Smooth muscle cell (in vitro differentiated cells): ENCODE measurements at regions not wholly inside any gene's neighbourhood (a gene's known extent, or its start where the extent isn't known, plus 50 kb on each side); places are given as distances from the start of the nearest gene placed in this dataset.

Experiments
- DNase-seq: peaks from one replicate; lab custom pipeline; 2025; ENCODE audit not compliant: unreplicated experiment; lab: John Stamatoyannopoulos, UW
- H2AFZ ChIP-seq: fragments of 200-600 bp; sonication (generic); 2 replicates; pipeline ENCODE4 v1.6.0; 2016; ENCODE audit warnings: antibody characterized with exemption, low read depth, mild to moderate bottlenecking
- H3F3A ChIP-seq: fragments of 200-600 bp; sonication (generic); 2 replicates; pipeline ENCODE4 v1.6.0; 2017; ENCODE audit warnings: antibody characterized with exemption, low read depth
- H3K27ac ChIP-seq: fragments of 200-600 bp; sonication (generic); 2 replicates; pipeline ENCODE4 v1.5.1; 2016; ENCODE audit warnings: low read depth, mild to moderate bottlenecking
- H3K27me3 ChIP-seq: fragments of 200-600 bp; sonication (generic); 2 replicates; pipeline ENCODE4 v1.6.1; 2016; ENCODE audit warnings: low read depth, mild to moderate bottlenecking
- H3K36me3 ChIP-seq: fragments of 200-600 bp; sonication (generic); 2 replicates; pipeline ENCODE4 v1.5.1; 2016; ENCODE audit warnings: low read depth
- H3K4me1 ChIP-seq: fragments of 200-600 bp; sonication (generic); 2 replicates; pipeline ENCODE4 v1.5.1; 2016; ENCODE audit warnings: low read depth
- H3K4me2 ChIP-seq: fragments of 200-600 bp; sonication (generic); 2 replicates; pipeline ENCODE4 v1.6.0; 2016; ENCODE audit warnings: mild to moderate bottlenecking
- H3K4me3 ChIP-seq: fragments of 200-600 bp; sonication (generic); 2 replicates; pipeline ENCODE4 v1.5.1; 2016; ENCODE audit warnings: mild to moderate bottlenecking
- H3K79me2 ChIP-seq: fragments of 200-600 bp; sonication (generic); 2 replicates; pipeline ENCODE4 v1.6.0; 2016; ENCODE audit warnings: low read depth, mild to moderate bottlenecking
- H3K9ac ChIP-seq: fragments of 200-600 bp; sonication (generic); 2 replicates; pipeline ENCODE4 v1.6.0; 2016; ENCODE audit warnings: low read depth
- H3K9me3 ChIP-seq: fragments of 200-600 bp; sonication (generic); replicated peaks from 2 replicates; pipeline ENCODE4 v1.5.1; 2016; ENCODE audit warnings: low read depth
- H4K20me1 ChIP-seq: fragments of 200-600 bp; sonication (generic); 2 replicates; pipeline ENCODE4 v1.6.0; 2016; ENCODE audit warnings: low read depth
- WGBS: methylation state at CpG from one replicate; pipeline ENCODE4 v1.1.7; 2016; ENCODE audit warnings: low lambda C conversion rate; 5-methylcytosine and 5-hydroxymethylcytosine counted together
- TF ChIP-seq, protein P1 (sequence below): fragments of 200-600 bp; sonication (generic); IDR thresholded peaks from 2 replicates; pipeline ENCODE4 v1.5.1; 2017; ENCODE audit warnings: borderline replicate concordance, mild to moderate bottlenecking, antibody characterized with exemption; ENCODE audit not compliant: insufficient read depth, poor library complexity, severe bottlenecking

DNA sequence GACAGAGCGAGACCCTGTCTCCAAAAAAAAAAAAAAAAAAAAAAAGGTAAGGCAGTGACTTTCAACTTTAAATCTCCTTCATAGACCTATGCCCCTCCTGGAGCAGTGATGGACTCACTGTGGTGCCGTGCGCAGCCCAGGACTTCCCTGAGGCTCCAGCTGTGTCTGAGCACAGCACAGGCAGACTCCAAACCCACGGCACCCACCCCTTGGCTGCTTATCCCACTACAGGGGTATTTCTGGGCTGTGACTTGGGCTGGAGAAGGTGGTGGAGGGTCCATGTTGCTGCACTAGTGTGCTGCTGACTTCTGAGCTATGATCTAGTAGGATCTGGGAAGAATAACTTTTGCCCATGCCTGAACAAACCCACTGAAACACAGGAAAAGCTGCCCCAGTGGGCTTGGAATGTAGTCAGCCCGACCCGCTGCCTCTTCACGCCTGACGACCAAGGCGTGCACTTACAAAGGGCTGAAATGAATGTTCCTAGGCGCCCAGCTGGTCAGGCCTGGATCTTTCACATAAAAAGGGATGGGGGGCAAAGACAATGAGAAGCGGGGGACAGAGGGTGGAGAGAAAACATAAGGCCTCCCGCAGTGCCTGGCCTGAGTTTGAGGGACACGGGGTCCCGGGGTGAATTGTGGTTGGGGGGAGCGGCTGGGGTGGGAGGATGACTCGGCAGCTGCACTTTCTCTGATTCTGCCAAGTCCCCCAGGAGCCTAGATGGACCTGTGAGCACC, 83.0 kb downstream of the IRF8 start:
- no peaks in the 10 kb centered on the region for H3K79me2 ChIP-seq
- H2AFZ ChIP-seq = no peak overlapping the region
- H4K20me1 ChIP-seq = no peaks in the 10 kb centered on the region
- H3K36me3 ChIP-seq = no peaks in the 10 kb centered on the region
- no peaks in the 10 kb centered on the region for H3K27me3 ChIP-seq
- 93% methylated on average over 16 of the region's 16 CpGs for WGBS
- no peak for DNase-seq
- no peak overlapping the region for H3K27ac ChIP-seq
- TF ChIP-seq, protein P1, sequence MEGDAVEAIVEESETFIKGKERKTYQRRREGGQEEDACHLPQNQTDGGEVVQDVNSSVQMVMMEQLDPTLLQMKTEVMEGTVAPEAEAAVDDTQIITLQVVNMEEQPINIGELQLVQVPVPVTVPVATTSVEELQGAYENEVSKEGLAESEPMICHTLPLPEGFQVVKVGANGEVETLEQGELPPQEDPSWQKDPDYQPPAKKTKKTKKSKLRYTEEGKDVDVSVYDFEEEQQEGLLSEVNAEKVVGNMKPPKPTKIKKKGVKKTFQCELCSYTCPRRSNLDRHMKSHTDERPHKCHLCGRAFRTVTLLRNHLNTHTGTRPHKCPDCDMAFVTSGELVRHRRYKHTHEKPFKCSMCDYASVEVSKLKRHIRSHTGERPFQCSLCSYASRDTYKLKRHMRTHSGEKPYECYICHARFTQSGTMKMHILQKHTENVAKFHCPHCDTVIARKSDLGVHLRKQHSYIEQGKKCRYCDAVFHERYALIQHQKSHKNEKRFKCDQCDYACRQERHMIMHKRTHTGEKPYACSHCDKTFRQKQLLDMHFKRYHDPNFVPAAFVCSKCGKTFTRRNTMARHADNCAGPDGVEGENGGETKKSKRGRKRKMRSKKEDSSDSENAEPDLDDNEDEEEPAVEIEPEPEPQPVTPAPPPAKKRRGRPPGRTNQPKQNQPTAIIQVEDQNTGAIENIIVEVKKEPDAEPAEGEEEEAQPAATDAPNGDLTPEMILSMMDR = no peak
- no peaks in the 10 kb centered on the region for H3F3A ChIP-seq
- no peak overlapping the region for H3K9ac ChIP-seq
- H3K4me3 ChIP-seq = no peak overlapping the region
- no peaks in the 10 kb centered on the region for H3K9me3 ChIP-seq
- no peaks in the 10 kb centered on the region for H3K4me1 ChIP-seq
- H3K4me2 ChIP-seq = no peak overlapping the region

DNA sequence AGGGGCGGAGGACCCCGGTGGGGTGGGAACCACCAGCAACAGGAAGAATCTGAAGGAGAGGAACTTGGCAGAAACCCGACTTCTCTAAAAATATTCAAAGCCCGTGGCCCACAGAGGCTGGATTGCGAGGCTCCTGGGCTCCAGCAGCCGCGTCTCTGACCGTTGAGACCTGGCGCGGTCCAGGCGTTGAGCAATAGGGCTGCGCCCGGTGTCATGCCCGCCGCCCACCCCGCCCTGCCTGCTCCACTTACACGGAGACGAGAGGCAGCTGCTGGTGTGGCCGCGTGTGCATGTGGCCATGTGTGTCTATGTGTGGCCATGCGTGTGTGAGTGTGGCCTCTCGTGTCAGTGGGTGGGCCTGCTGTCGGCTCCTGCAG, 83.6 kb downstream of the IRF8 start:
- Histone ChIP-seq H3K4me2 (no peak overlapping the region), H3K27me3 (no peaks in the 10 kb centered on the region)

DNA sequence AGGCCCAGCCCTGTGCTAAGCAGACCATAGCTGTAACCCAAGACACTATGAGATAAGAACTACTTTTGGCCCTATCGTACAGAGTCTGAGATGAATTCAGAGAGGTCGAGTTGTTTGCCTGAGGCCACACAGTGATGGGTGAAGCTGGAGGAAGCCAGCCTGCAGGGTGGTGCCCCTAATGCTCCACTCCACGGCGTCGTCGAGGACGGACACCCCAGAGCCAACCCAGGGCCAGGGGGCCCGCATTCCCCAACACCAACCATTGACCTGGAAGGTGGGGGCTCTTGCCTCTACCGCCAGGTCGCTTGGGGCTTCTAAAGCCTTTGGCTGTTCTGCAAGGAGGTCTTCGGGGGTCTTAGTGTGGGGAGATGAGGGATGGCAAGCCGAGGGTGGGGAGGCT, 84.1 kb downstream of the IRF8 start:
- no peaks in the 10 kb centered on the region for H3K4me1 ChIP-seq
- H3K4me3 ChIP-seq = no peak overlapping the region
- H3F3A ChIP-seq = no peaks in the 10 kb centered on the region
- H4K20me1 ChIP-seq = no peaks in the 10 kb centered on the region
- WGBS = 93% methylated on average over 12 of the region's 12 CpGs
- H3K9me3 ChIP-seq = no peaks in the 10 kb centered on the region
- TF ChIP-seq, protein P1 = no peak
- H2AFZ ChIP-seq = no peak overlapping the region
- no peak overlapping the region for H3K27ac ChIP-seq
- no peak for DNase-seq
- no peak overlapping the region for H3K9ac ChIP-seq
- no peak overlapping the region for H3K4me2 ChIP-seq
- no peaks in the 10 kb centered on the region for H3K79me2 ChIP-seq
- H3K27me3 ChIP-seq = no peaks in the 10 kb centered on the region
- no peaks in the 10 kb centered on the region for H3K36me3 ChIP-seq

More for the DNA sequence above, 83.6 kb downstream of the IRF8 start:
- Histone ChIP-seq H3F3A (no peaks in the 10 kb centered on the region), H3K9ac (no peak overlapping the region), H3K4me3 (no peak overlapping the region), H3K79me2 (no peaks in the 10 kb centered on the region), H3K36me3 (no peaks in the 10 kb centered on the region), H3K9me3 (no peaks in the 10 kb centered on the region), H4K20me1 (no peaks in the 10 kb centered on the region), H3K27ac (no peak overlapping the region), H3K4me1 (no peaks in the 10 kb centered on the region), H2AFZ (no peak overlapping the region)
- TF ChIP-seq, protein P1 = no peak
- DNase-seq = no peak
- 96% methylated on average over 22 of the region's 23 CpGs for WGBS
